Ovary (tissue), 3 donors: ENCODE measurements at regions not wholly inside any gene's neighbourhood (a gene's known extent, or its start where the extent isn't known, plus 50 kb on each side); places are given as distances from the start of the nearest gene placed in this dataset.

Experiments
- EP300 ChIP-seq: sonication (generic); formaldehyde crosslinking; IDR thresholded peaks from one replicate; pipeline ENCODE4 v1.6.1; 2017; ENCODE audit warnings: antibody characterized with exemption
- POLR2A ChIP-seq: fragments of 450-650 bp; IDR thresholded peaks from one replicate; pipeline ENCODE4 v1.6.1; 2017; ENCODE audit warnings: antibody characterized with exemption, mild to moderate bottlenecking, moderate library complexity
- TF ChIP-seq, protein P1 (sequence below), 3 donors: fragments of 450-650 bp in 2 of 3; fragments of 200-600 bp in 1 of 3; IDR thresholded peaks; one replicate each; pipeline versions ENCODE4 v1.5.1 to v1.8.0; 2016 to 2022; ENCODE audit warnings: antibody characterized with exemption in 3 of 3, mild to moderate bottlenecking in 1 of 3
- donor health status: DM: no; HTN: no; CAD: no.

GRCh38 chr2:119051263-119051662 is 107.3 kb downstream of the C1QL2 start:
- TF ChIP-seq POLR2A (no peak), EP300 (no peak)
- TF ChIP-seq, protein P1, sequence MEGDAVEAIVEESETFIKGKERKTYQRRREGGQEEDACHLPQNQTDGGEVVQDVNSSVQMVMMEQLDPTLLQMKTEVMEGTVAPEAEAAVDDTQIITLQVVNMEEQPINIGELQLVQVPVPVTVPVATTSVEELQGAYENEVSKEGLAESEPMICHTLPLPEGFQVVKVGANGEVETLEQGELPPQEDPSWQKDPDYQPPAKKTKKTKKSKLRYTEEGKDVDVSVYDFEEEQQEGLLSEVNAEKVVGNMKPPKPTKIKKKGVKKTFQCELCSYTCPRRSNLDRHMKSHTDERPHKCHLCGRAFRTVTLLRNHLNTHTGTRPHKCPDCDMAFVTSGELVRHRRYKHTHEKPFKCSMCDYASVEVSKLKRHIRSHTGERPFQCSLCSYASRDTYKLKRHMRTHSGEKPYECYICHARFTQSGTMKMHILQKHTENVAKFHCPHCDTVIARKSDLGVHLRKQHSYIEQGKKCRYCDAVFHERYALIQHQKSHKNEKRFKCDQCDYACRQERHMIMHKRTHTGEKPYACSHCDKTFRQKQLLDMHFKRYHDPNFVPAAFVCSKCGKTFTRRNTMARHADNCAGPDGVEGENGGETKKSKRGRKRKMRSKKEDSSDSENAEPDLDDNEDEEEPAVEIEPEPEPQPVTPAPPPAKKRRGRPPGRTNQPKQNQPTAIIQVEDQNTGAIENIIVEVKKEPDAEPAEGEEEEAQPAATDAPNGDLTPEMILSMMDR (IDR thresholded peaks at IDR 0.05) = no peak
